Spleen (tissue), 7 donors: ENCODE measurements at regions not wholly inside any gene's neighbourhood (a gene's known extent, or its start where the extent isn't known, plus 50 kb on each side); places are given as distances from the start of the nearest gene placed in this dataset.

Source experiments
- CTCF ChIP-seq, 11 experiments: fragments of 200-600 bp in 7 of 11; fragments of 450-650 bp in 4 of 11; sonication (generic) in 4 of 11; IDR thresholded peaks in 8 of 11; conservative IDR thresholded peaks in 3 of 11; 1 replicate in 7 of 11; 2 replicates in 4 of 11; pipeline versions ENCODE4 v1.4.0 to v1.8.0; 2016 to 2021; ENCODE audit warnings: antibody characterized with exemption in 11 of 11, inconsistent platforms in 4 of 11, mild to moderate bottlenecking in 1 of 11
- POLR2A ChIP-seq, 3 donors: fragments of 450-650 bp; IDR thresholded peaks; one replicate each; pipeline ENCODE4 v1.5.1; 2017; ENCODE audit warnings: antibody characterized with exemption in 3 of 3, mild to moderate bottlenecking in 1 of 3
- donor health status: DM: no; HTN: no; CAD: no; lungs with moderate emphysema.
- donor health status: DM: no; HTN: no; CAD: no.
- donor health status: DM: no; HTN: no; CAD: no.

GRCh38 chr21:27725916-27726315, 759.0 kb upstream of the ADAMTS5 start:
- TF ChIP-seq CTCF (IDR thresholded peaks at IDR 0.05 in 8 of 11, conservative IDR thresholded peaks at IDR 0.05 in 3 of 11) (no peak), POLR2A (IDR thresholded peaks at IDR 0.05) (no peak)
